ENCODE measurements at regions not wholly inside any gene's neighbourhood (a gene's known extent, or its start where the extent isn't known, plus 50 kb on each side); places are given as distances from the start of the nearest gene placed in this dataset.

- Histone ChIP-seq H3K27me3 (replicated peaks; ENCODE audit: control insufficient read depth, insufficient read depth, low read length) (no peaks in the 10 kb centered on the region), H3K36me3 (ENCODE audit: control insufficient read depth, insufficient read depth, low read length) (no peaks in the 10 kb centered on the region), H3K4me3 (replicated peaks; ENCODE audit: low read depth, low read length) (no peak overlapping the region)
- TF ChIP-seq, protein P1, sequence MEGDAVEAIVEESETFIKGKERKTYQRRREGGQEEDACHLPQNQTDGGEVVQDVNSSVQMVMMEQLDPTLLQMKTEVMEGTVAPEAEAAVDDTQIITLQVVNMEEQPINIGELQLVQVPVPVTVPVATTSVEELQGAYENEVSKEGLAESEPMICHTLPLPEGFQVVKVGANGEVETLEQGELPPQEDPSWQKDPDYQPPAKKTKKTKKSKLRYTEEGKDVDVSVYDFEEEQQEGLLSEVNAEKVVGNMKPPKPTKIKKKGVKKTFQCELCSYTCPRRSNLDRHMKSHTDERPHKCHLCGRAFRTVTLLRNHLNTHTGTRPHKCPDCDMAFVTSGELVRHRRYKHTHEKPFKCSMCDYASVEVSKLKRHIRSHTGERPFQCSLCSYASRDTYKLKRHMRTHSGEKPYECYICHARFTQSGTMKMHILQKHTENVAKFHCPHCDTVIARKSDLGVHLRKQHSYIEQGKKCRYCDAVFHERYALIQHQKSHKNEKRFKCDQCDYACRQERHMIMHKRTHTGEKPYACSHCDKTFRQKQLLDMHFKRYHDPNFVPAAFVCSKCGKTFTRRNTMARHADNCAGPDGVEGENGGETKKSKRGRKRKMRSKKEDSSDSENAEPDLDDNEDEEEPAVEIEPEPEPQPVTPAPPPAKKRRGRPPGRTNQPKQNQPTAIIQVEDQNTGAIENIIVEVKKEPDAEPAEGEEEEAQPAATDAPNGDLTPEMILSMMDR (IDR thresholded peaks at IDR 0.05; ENCODE audit: insufficient read depth, low read length, poor library complexity, severe bottlenecking) = no peak
- no peak for DNase-seq (ENCODE audit: extremely low read depth, insufficient read length)
Observed at GRCh38 chr18:47746615-47747014, 183.8 kb downstream of the SMAD2 start.

DNA sequence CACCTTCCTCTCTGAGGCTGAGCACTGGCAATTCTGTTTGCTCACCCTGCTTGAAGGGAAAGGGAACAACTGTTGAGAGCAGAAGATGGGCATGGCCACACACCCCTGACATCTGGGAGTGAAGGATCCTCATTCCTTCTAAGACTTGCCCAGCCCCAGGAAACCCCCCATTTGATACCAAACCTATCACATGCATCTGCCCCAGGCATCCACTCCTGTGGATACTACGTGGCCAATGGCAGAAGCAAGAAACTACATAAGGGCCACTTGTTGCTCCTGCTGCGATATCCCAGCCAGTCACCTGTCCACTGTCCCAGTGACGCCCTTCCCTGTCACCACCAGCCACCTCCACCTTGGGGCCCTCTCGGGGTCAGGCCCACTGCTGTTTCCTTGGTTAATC lies 185.2 kb downstream of the SMAD2 start:
- DNase-seq (ENCODE audit: extremely low read depth, insufficient read length) = no peak
- H3K36me3 ChIP-seq (ENCODE audit: control insufficient read depth, insufficient read depth, low read length) = no peaks in the 10 kb centered on the region
- H3K27me3 ChIP-seq (replicated peaks; ENCODE audit: control insufficient read depth, insufficient read depth, low read length) = no peaks in the 10 kb centered on the region
- no peak overlapping the region for H3K4me3 ChIP-seq (replicated peaks; ENCODE audit: low read depth, low read length)
- TF ChIP-seq, protein P1 (IDR thresholded peaks at IDR 0.05; ENCODE audit: insufficient read depth, low read length, poor library complexity, severe bottlenecking) = no peak

GRCh38 chr18:47737956-47738355 lies 192.5 kb downstream of the SMAD2 start:
- no peak for DNase-seq (ENCODE audit: extremely low read depth, insufficient read length)
- 0 out of 2 replicates have a peak, but pooled peaks cover 1% of the 10 kb centered on the region for H3K27me3 ChIP-seq (replicated peaks; ENCODE audit: control insufficient read depth, insufficient read depth, low read length)
- TF ChIP-seq, protein P1 (IDR thresholded peaks at IDR 0.05; ENCODE audit: insufficient read depth, low read length, poor library complexity, severe bottlenecking) = no peak
- no peak overlapping the region for H3K4me3 ChIP-seq (replicated peaks; ENCODE audit: low read depth, low read length)
- no peaks in the 10 kb centered on the region for H3K36me3 ChIP-seq (ENCODE audit: control insufficient read depth, insufficient read depth, low read length)

- H3K27me3 ChIP-seq (replicated peaks; ENCODE audit: control insufficient read depth, insufficient read depth, low read length) = 0 out of 2 replicates have a peak, but pooled peaks cover 1% of the 10 kb centered on the region
- TF ChIP-seq, protein P1 (IDR thresholded peaks at IDR 0.05; ENCODE audit: insufficient read depth, low read length, poor library complexity, severe bottlenecking) = no peak
- no peak overlapping the region for H3K4me3 ChIP-seq (replicated peaks; ENCODE audit: low read depth, low read length)
- no peak for DNase-seq (ENCODE audit: extremely low read depth, insufficient read length)
- no peaks in the 10 kb centered on the region for H3K36me3 ChIP-seq (ENCODE audit: control insufficient read depth, insufficient read depth, low read length)
Observed at GRCh38 chr18:47737198-47737830, 193.1 kb downstream of the SMAD2 start.

DNA sequence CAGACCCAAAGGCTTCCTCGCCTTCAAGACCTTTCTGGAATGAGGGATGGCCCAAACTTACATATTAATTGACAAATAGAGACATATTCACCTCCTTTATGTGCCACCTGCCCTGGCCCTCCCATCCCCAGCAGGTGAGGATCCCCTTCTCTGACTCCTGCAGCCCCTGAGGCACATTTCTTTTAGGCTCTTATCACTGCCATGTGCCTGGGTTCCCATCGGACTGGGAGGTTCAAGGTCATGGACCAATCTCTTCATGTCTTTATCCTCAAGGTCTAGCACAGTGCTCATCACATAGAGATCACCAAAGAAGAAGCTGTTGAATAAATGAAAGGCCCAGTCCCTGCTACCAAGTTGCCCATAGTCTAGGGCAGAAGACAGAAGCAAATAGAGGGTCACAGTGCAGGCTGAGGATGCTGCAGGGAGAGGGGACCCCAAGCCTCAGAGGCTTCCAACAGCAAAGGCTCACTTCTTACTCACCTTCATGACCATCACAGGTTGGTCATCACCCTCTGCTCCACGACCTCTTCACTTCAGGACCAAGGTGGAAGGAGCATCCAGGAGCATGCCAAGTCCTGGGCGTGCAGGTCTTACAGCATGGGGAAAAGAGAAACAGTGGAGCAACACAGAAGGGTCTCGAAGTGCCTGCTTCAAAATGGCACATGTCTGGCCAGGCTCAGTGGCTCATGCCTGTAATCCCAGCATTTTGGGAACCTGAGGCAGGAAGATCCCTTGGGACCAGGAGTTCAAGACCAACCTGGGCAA lies 193.9 kb downstream of the SMAD2 start:
- 0 out of 2 replicates have a peak, but pooled peaks cover 1% of the 10 kb centered on the region for H3K27me3 ChIP-seq (replicated peaks; ENCODE audit: control insufficient read depth, insufficient read depth, low read length)
- H3K36me3 ChIP-seq (ENCODE audit: control insufficient read depth, insufficient read depth, low read length) = no peaks in the 10 kb centered on the region
- DNase-seq (ENCODE audit: extremely low read depth, insufficient read length) = no peak
- TF ChIP-seq, protein P1 (IDR thresholded peaks at IDR 0.05; ENCODE audit: insufficient read depth, low read length, poor library complexity, severe bottlenecking) = no peak
- H3K4me3 ChIP-seq (replicated peaks; ENCODE audit: low read depth, low read length) = no peak overlapping the region
